ENCODE measurements at regions not wholly inside any gene's neighbourhood (a gene's known extent, or its start where the extent isn't known, plus 50 kb on each side); places are given as distances from the start of the nearest gene placed in this dataset.

DNA sequence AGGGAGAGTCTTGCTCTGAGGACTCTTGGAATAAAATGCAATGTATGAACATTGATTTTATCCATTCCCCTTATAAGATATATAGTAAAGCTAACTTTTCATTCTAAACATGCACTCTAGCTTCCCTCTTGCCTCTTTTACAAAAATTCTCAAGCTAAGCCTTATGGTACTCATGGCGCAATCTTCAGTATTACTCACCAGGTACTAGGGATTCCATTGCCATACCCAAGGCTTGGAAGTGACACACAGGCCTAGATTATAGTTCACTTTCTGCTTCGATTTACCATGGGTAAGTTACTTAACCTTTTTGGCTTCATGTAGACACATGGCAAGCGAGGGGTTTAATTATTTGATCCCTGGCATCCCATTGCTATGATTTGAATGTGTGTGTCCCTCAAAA is 331.5 kb downstream of the LRIG3 start:
- Histone ChIP-seq H3K9me3 (ENCODE audit: control insufficient read depth in 4 of 4, low read length in 3 of 4) (no peaks in the 10 kb centered on the region), H3K27ac (ENCODE audit: low read depth in 1 of 2, low read length in 2 of 2) (no peak overlapping the region), H3K4me1 (ENCODE audit: control insufficient read depth in 4 of 4, insufficient read depth in 4 of 4, low read length in 3 of 4) (no peaks in the 10 kb centered on the region), H3K36me3 (ENCODE audit: control insufficient read depth in 4 of 4, insufficient read depth in 3 of 4, low read depth in 1 of 4, low read length in 3 of 4) (no peaks in the 10 kb centered on the region), H3K9ac (ENCODE audit: low read depth in 1 of 2, low read length in 2 of 2) (no peak overlapping the region), H3K4me3 (ENCODE audit: low read depth in 1 of 3, low read length in 3 of 3) (no peak overlapping the region), H3K27me3 (ENCODE audit: control insufficient read depth in 4 of 4, insufficient read depth in 4 of 4, low read length in 3 of 4) (no peaks in the 10 kb centered on the region)
- WGBS, result 92% methylated on average over 3 of the region's 3 CpGs
- DNase-seq (ENCODE audit: low spot score), result no peak
- TF ChIP-seq ZBTB33 (IDR thresholded peaks at IDR 0.05) (no peak), SP1 (IDR thresholded peaks at IDR 0.05) (no peak), TAF1 (conservative IDR thresholded peaks at IDR 0.05) (no peak), GABPA (IDR thresholded peaks at IDR 0.05 in 1 of 2, conservative IDR thresholded peaks at IDR 0.05 in 1 of 2) (no peak), EGR1 (IDR thresholded peaks at IDR 0.05; ENCODE audit: low read depth in 2 of 2) (no peak), FOXA2 (IDR thresholded peaks at IDR 0.05) (no peak)

GRCh38 chr12:58592475-58593207 is 327.7 kb downstream of the LRIG3 start:
- no peaks in the 10 kb centered on the region for H3K27me3 ChIP-seq (ENCODE audit: control insufficient read depth in 4 of 4, insufficient read depth in 4 of 4, low read length in 3 of 4)
- H3K36me3 ChIP-seq (ENCODE audit: control insufficient read depth in 4 of 4, insufficient read depth in 3 of 4, low read depth in 1 of 4, low read length in 3 of 4), result no peaks in the 10 kb centered on the region
- TF ChIP-seq RXRA (IDR thresholded peaks at IDR 0.05) (no peak), TAF1 (conservative IDR thresholded peaks at IDR 0.05) (no peak), GABPA (IDR thresholded peaks at IDR 0.05 in 1 of 2, conservative IDR thresholded peaks at IDR 0.05 in 1 of 2) (no peak), NR2F2 (IDR thresholded peaks at IDR 0.05) (no peak), FOXA2 (IDR thresholded peaks at IDR 0.05) (no peak)
- no peak for DNase-seq (ENCODE audit: low spot score)
- H3K4me1 ChIP-seq (ENCODE audit: control insufficient read depth in 4 of 4, insufficient read depth in 4 of 4, low read length in 3 of 4), result no peaks in the 10 kb centered on the region
- H3K9me3 ChIP-seq (ENCODE audit: control insufficient read depth in 4 of 4, low read length in 3 of 4), result no peaks in the 10 kb centered on the region
- WGBS, result 80% methylated on average over 4 of the region's 4 CpGs
- H3K4me3 ChIP-seq (ENCODE audit: low read depth in 1 of 3, low read length in 3 of 3), result no peak overlapping the region
- no peak overlapping the region for H3K9ac ChIP-seq (ENCODE audit: low read depth in 1 of 2, low read length in 2 of 2)
- no peak overlapping the region for H3K27ac ChIP-seq (ENCODE audit: low read depth in 1 of 2, low read length in 2 of 2)

DNA sequence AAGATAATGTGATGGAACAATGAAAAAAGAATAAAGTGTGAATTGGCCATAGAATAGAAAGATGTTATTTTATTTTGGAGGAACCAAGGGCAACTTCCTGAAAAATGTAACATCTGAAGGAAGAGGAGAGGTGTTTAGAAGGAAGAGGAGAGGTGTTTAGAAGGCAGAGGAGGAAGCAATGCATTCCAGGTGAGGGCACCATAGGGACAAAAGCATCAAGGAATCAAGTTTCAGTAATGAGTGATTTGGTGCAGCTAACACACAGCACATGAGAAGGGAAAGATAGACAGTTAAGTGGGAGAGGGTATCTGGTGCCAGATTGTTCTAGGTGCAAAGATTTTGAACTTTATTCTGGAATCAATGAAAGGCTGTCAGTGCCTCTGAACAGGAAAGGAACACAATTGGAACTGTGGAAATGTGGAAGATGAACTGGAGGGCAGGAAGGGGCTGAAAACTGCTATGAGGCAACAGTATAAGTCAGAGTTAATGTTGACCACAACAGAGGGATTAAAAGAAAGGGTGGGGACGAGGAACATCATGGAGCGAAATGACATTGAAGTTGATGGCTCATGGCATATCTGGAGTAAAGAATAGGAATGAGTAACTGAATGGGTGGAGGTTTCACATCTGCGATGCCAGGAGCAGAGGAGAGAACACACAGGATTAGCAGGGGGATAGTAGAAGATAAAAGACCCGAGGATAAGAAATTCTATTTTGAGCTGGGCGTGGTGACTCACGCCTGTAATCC is 326.6 kb downstream of the LRIG3 start:
- Histone ChIP-seq H3K4me1 (ENCODE audit: control insufficient read depth in 4 of 4, insufficient read depth in 4 of 4, low read length in 3 of 4) (no peaks in the 10 kb centered on the region), H3K4me3 (ENCODE audit: low read depth in 1 of 3, low read length in 3 of 3) (no peak overlapping the region), H3K27ac (ENCODE audit: low read depth in 1 of 2, low read length in 2 of 2) (no peak overlapping the region), H3K9me3 (ENCODE audit: control insufficient read depth in 4 of 4, low read length in 3 of 4) (no peaks in the 10 kb centered on the region), H3K36me3 (ENCODE audit: control insufficient read depth in 4 of 4, insufficient read depth in 3 of 4, low read depth in 1 of 4, low read length in 3 of 4) (no peaks in the 10 kb centered on the region), H3K27me3 (ENCODE audit: control insufficient read depth in 4 of 4, insufficient read depth in 4 of 4, low read length in 3 of 4) (no peaks in the 10 kb centered on the region), H3K9ac (ENCODE audit: low read depth in 1 of 2, low read length in 2 of 2) (no peak overlapping the region)
- no peak for DNase-seq (ENCODE audit: low spot score)
- WGBS, result 81% methylated on average over 6 of the region's 6 CpGs
- TF ChIP-seq RAD21 (IDR thresholded peaks at IDR 0.05), result no peak
- no peak for TF ChIP-seq MAX (IDR thresholded peaks at IDR 0.05)
- TF ChIP-seq ZBTB33 (IDR thresholded peaks at IDR 0.05), result no peak
- no peak for TF ChIP-seq HNF4G (IDR thresholded peaks at IDR 0.05)
- no peak for TF ChIP-seq FOXA2 (IDR thresholded peaks at IDR 0.05)
- TF ChIP-seq NR2F2 (IDR thresholded peaks at IDR 0.05), result no peak
- no peak for TF ChIP-seq TAF1 (conservative IDR thresholded peaks at IDR 0.05)
- no peak for TF ChIP-seq EGR1 (IDR thresholded peaks at IDR 0.05; ENCODE audit: low read depth in 2 of 2)
- TF ChIP-seq HNF4A (conservative IDR thresholded peaks at IDR 0.05), result no peak
- TF ChIP-seq, protein P1, sequence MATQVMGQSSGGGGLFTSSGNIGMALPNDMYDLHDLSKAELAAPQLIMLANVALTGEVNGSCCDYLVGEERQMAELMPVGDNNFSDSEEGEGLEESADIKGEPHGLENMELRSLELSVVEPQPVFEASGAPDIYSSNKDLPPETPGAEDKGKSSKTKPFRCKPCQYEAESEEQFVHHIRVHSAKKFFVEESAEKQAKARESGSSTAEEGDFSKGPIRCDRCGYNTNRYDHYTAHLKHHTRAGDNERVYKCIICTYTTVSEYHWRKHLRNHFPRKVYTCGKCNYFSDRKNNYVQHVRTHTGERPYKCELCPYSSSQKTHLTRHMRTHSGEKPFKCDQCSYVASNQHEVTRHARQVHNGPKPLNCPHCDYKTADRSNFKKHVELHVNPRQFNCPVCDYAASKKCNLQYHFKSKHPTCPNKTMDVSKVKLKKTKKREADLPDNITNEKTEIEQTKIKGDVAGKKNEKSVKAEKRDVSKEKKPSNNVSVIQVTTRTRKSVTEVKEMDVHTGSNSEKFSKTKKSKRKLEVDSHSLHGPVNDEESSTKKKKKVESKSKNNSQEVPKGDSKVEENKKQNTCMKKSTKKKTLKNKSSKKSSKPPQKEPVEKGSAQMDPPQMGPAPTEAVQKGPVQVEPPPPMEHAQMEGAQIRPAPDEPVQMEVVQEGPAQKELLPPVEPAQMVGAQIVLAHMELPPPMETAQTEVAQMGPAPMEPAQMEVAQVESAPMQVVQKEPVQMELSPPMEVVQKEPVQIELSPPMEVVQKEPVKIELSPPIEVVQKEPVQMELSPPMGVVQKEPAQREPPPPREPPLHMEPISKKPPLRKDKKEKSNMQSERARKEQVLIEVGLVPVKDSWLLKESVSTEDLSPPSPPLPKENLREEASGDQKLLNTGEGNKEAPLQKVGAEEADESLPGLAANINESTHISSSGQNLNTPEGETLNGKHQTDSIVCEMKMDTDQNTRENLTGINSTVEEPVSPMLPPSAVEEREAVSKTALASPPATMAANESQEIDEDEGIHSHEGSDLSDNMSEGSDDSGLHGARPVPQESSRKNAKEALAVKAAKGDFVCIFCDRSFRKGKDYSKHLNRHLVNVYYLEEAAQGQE (IDR thresholded peaks at IDR 0.05), result no peak
- no peak for TF ChIP-seq RXRA (IDR thresholded peaks at IDR 0.05)
- no peak for TF ChIP-seq ATF3 (IDR thresholded peaks at IDR 0.05)
- TF ChIP-seq JUND (IDR thresholded peaks at IDR 0.05), result no peak

Data from liver (tissue), 7 donors.